Endothelial cell of umbilical vein (primary cell): ENCODE measurements at regions not wholly inside any gene's neighbourhood (a gene's known extent, or its start where the extent isn't known, plus 50 kb on each side); places are given as distances from the start of the nearest gene placed in this dataset.

ENCODE experiments used
- BruUV-seq: library from RNA; stranded (reverse); fragments of 400-500 nt; replicated peaks from 2 replicates; lab custom pipeline; 2021; lab: Mats Ljungman, UMichigan
- CTCF ChIA-PET: fragments of 300-600, 350-600 bp; sonication (Branson Sonifier 250); formaldehyde crosslinking; loops from one replicate; lab custom pipeline; 2021; ENCODE audit warnings: antibody characterized with exemption, inconsistent platforms; lab: Charles Lee
- POLR2A ChIA-PET: fragments of 300-600, 350-600 bp; sonication (Branson Sonifier 250); formaldehyde crosslinking; loops from one replicate; lab custom pipeline; 2021; ENCODE audit warnings: antibody characterized with exemption, inconsistent platforms; lab: Charles Lee
- DNase-seq: peaks from one replicate; pipeline ENCODE4 v3.0.0-alpha.2; 2011; ENCODE audit warnings: low read depth, low spot score
- FAIRE-seq: peaks from 2 replicates; lab custom pipeline; 2011; peaks lifted over from hg19 to GRCh38; lab: Jason Lieb, UNC
- H2AFZ ChIP-seq: 2 replicates; pipeline ENCODE4 v1.6.0; 2012; ENCODE audit warnings: low read depth, low read length, control low read depth, inconsistent platforms
- H3K27ac ChIP-seq: 2 replicates; pipeline ENCODE4 v1.5.1; 2011; ENCODE audit warnings: low read depth, mild to moderate bottlenecking, control low read depth, low read length, moderate library complexity; ENCODE audit not compliant: insufficient read depth
- H3K27me3 ChIP-seq, 2 experiments: 2 replicates each; pipeline versions ENCODE4 v1.6.0 to v1.6.1; 2011; ENCODE audit warnings: low read length in 2 of 2, mixed read lengths in 1 of 2; ENCODE audit not compliant: control insufficient read depth in 2 of 2, insufficient read depth in 2 of 2
- H3K36me3 ChIP-seq, 2 experiments: 2 replicates in 1 of 2; 3 replicates in 1 of 2; pipeline ENCODE4 v1.5.1; 2011; ENCODE audit warnings: low read length in 2 of 2, mild to moderate bottlenecking in 1 of 2, moderate library complexity in 1 of 2; ENCODE audit not compliant: control insufficient read depth in 2 of 2, insufficient read depth in 2 of 2; ENCODE audit errors: extremely low read depth in 1 of 2
- H3K4me1 ChIP-seq: 3 replicates; pipeline ENCODE4 v1.5.1; 2011; ENCODE audit warnings: mild to moderate bottlenecking, low read length; ENCODE audit not compliant: control insufficient read depth, insufficient read depth; ENCODE audit errors: extremely low read depth
- H3K4me2 ChIP-seq: 2 replicates; pipeline ENCODE4 v1.6.1; 2011; ENCODE audit warnings: low read length, control low read depth, mixed read lengths; ENCODE audit not compliant: insufficient read depth
- H3K4me3 ChIP-seq, 3 experiments: fragments of 200-600 bp in 1 of 3; sonication (generic), shearing (Covaris generic) in 1 of 3; replicated peaks in 1 of 3; 2 replicates each; pipeline ENCODE4 v1.5.1; 2011 to 2016; ENCODE audit warnings: control low read depth in 3 of 3, low read length in 3 of 3, mild to moderate bottlenecking in 2 of 3, inconsistent platforms in 1 of 3, low read depth in 1 of 3, moderate library complexity in 1 of 3; ENCODE audit not compliant: insufficient read depth in 1 of 3
- H3K79me2 ChIP-seq: 2 replicates; pipeline ENCODE4 v1.6.0; 2012; ENCODE audit warnings: low read length, inconsistent platforms; ENCODE audit not compliant: control insufficient read depth, insufficient read depth
- H3K9ac ChIP-seq: replicated peaks from 2 replicates; pipeline ENCODE3; 2011; ENCODE audit warnings: low read length, control low read depth; ENCODE audit not compliant: insufficient read depth; ENCODE audit errors: extremely low read depth
- H3K9me1 ChIP-seq: replicated peaks from 3 replicates; pipeline ENCODE4 v1.6.0; 2011; ENCODE audit warnings: mild to moderate bottlenecking, low read length; ENCODE audit not compliant: control insufficient read depth, insufficient read depth; ENCODE audit errors: extremely low read depth
- H3K9me3 ChIP-seq: replicated peaks from 2 replicates; pipeline ENCODE4 v1.5.1; 2012; ENCODE audit warnings: low read length, inconsistent platforms; ENCODE audit not compliant: control insufficient read depth, insufficient read depth
- H4K20me1 ChIP-seq: replicated peaks from 2 replicates; pipeline ENCODE3; 2011; ENCODE audit warnings: mild to moderate bottlenecking, low read length; ENCODE audit not compliant: control insufficient read depth, insufficient read depth; ENCODE audit errors: extremely low read depth
- EZH2 ChIP-seq: IDR thresholded peaks from 2 replicates; pipeline ENCODE4 v1.6.1; 2012; ENCODE audit warnings: borderline replicate concordance, low read depth, mild to moderate bottlenecking, moderate library complexity, low read length, inconsistent platforms; ENCODE audit not compliant: severe bottlenecking
- FOS ChIP-seq: IDR thresholded peaks from 2 replicates; pipeline ENCODE4 v1.6.1; 2011; ENCODE audit warnings: mild to moderate bottlenecking, low read length, moderate library complexity, borderline replicate concordance; ENCODE audit not compliant: insufficient read depth
- GATA2 ChIP-seq: IDR thresholded peaks from 2 replicates; pipeline ENCODE4 v1.7.0; 2011; ENCODE audit warnings: low read depth, mild to moderate bottlenecking, moderate library complexity, mixed read lengths, low read length; ENCODE audit not compliant: insufficient read length, insufficient read depth
- JUN ChIP-seq: IDR thresholded peaks from 2 replicates; pipeline ENCODE4 v1.6.1; 2011; ENCODE audit warnings: borderline replicate concordance, low read depth; ENCODE audit not compliant: insufficient read length, insufficient read depth
- MYC ChIP-seq: IDR thresholded peaks from one replicate; pipeline ENCODE4 v1.6.1; 2011; ENCODE audit warnings: mild to moderate bottlenecking, low read depth, low read length
- POLR2A ChIP-seq: IDR thresholded peaks from 2 replicates; pipeline ENCODE4 v1.6.1; 2012; ENCODE audit warnings: low read depth, mild to moderate bottlenecking, control low read depth, low read length
- POLR2AphosphoS5 ChIP-seq: IDR thresholded peaks from 2 replicates; pipeline ENCODE4 v1.6.1; 2012; ENCODE audit warnings: low read depth, mild to moderate bottlenecking, control low read depth, low read length, moderate library complexity; ENCODE audit not compliant: insufficient read depth
- dilution Hi-C: fragments of 300-500 bp; cut with MboI; formaldehyde crosslinking; loops from one replicate; pipeline ENCODE4 v1.15.0; 2019; ENCODE audit warnings: low sequenced_read_pairs; ENCODE audit not compliant: extremely low pct_ligation_motif_present
- intact Hi-C: fragments of 100-400 bp; cut with micrococcal nuclease; formaldehyde crosslinking; loops from one replicate; pipeline ENCODE4 v1.10.0; 2022
- TF ChIP-seq, protein P1 (sequence below): IDR thresholded peaks from 2 replicates; pipeline ENCODE4 v1.6.1; 2011; ENCODE audit not compliant: insufficient read depth, insufficient read length
- TF ChIP-seq, protein P2 (sequence below), 2 donors: IDR thresholded peaks; 1 replicate in 1 of 2; 2 replicates in 1 of 2; pipeline ENCODE4 v1.5.1; 2011; ENCODE audit warnings: low read length in 2 of 2, mild to moderate bottlenecking in 2 of 2, moderate library complexity in 2 of 2, control low read depth in 1 of 2, inconsistent platforms in 1 of 2, low read depth in 1 of 2; ENCODE audit not compliant: insufficient read depth in 1 of 2; ENCODE audit errors: extremely low read depth in 1 of 2

- H3K4me3 ChIP-seq, result no peak overlapping the region
- no peak for TF ChIP-seq JUN
- no peak for TF ChIP-seq POLR2AphosphoS5
- TF ChIP-seq, protein P1, sequence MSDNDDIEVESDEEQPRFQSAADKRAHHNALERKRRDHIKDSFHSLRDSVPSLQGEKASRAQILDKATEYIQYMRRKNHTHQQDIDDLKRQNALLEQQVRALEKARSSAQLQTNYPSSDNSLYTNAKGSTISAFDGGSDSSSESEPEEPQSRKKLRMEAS, result no peak
- TF ChIP-seq GATA2, result no peak
- TF ChIP-seq EZH2, result no peak
- no peak for TF ChIP-seq FOS
- TF ChIP-seq POLR2A, result no peak
- TF ChIP-seq, protein P2, sequence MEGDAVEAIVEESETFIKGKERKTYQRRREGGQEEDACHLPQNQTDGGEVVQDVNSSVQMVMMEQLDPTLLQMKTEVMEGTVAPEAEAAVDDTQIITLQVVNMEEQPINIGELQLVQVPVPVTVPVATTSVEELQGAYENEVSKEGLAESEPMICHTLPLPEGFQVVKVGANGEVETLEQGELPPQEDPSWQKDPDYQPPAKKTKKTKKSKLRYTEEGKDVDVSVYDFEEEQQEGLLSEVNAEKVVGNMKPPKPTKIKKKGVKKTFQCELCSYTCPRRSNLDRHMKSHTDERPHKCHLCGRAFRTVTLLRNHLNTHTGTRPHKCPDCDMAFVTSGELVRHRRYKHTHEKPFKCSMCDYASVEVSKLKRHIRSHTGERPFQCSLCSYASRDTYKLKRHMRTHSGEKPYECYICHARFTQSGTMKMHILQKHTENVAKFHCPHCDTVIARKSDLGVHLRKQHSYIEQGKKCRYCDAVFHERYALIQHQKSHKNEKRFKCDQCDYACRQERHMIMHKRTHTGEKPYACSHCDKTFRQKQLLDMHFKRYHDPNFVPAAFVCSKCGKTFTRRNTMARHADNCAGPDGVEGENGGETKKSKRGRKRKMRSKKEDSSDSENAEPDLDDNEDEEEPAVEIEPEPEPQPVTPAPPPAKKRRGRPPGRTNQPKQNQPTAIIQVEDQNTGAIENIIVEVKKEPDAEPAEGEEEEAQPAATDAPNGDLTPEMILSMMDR (IDR thresholded peaks at IDR 0.05; ENCODE audit: extremely low read depth in 1 of 2, insufficient read depth in 1 of 2, low read depth in 1 of 2, low read length in 2 of 2), result no peak
- no peak for TF ChIP-seq MYC
- BruUV-seq, result no TSS peak
- no peaks in the 10 kb centered on the region for H3K9me3 ChIP-seq
- no peak overlapping the region for H3K27ac ChIP-seq
- no peak overlapping the region for H2AFZ ChIP-seq
- no peaks in the 10 kb centered on the region for H3K9me1 ChIP-seq
- intact Hi-C loops (no loop called here), dilution Hi-C loops (no loop called here)
- no peaks in the 10 kb centered on the region for H3K27me3 ChIP-seq
- no peaks in the 10 kb centered on the region for H3K4me1 ChIP-seq
- H3K79me2 ChIP-seq, result no peaks in the 10 kb centered on the region
- CTCF ChIA-PET, result interaction anchor here (1.6 kb wide), 1 partner anchor 14 kb away, joined by 5 read pairs; no protein-coding TSS in a partner anchor
- FAIRE-seq (no peak), DNase-seq (no peak)
- H3K9ac ChIP-seq, result no peak overlapping the region
- POLR2A ChIA-PET, result no interaction called here
- no peak overlapping the region for H3K4me2 ChIP-seq
- H4K20me1 ChIP-seq, result no peaks in the 10 kb centered on the region
- H3K36me3 ChIP-seq, result no peaks in the 10 kb centered on the region
Measured at GRCh38 chr15:62976301-62976881, 66.2 kb upstream of the TPM1 start.
